Neural cell (in vitro differentiated cells): ENCODE measurements at regions not wholly inside any gene's neighbourhood (a gene's known extent, or its start where the extent isn't known, plus 50 kb on each side); places are given as distances from the start of the nearest gene placed in this dataset.

Experiments used
- H2AFZ ChIP-seq: fragments of 200-600, 300-800 bp; sonication (generic), shearing (Covaris generic); 2 replicates; pipeline ENCODE4 v1.6.0; 2014; ENCODE audit warnings: low read depth, mild to moderate bottlenecking, antibody characterized with exemption, low read length, moderate library complexity
- H3F3A ChIP-seq: fragments of 200-600 bp; shearing (Covaris generic); 2 replicates; pipeline ENCODE4 v1.6.1; 2016; ENCODE audit warnings: mild to moderate bottlenecking, moderate library complexity, mixed read lengths, antibody characterized with exemption, low read length; ENCODE audit not compliant: insufficient read depth, poor library complexity, severe bottlenecking
- H3K27ac ChIP-seq: fragments of 200-600, 300-800 bp; sonication (generic), shearing (Covaris generic); 2 replicates; pipeline ENCODE4 v1.5.1; 2014; ENCODE audit warnings: mild to moderate bottlenecking, low read length, moderate library complexity
- H3K27me3 ChIP-seq: fragments of 300-800, 200-600 bp; sonication (generic), shearing (Covaris generic); 2 replicates; pipeline ENCODE4 v1.6.0; 2014; ENCODE audit warnings: mild to moderate bottlenecking, low read depth, low read length, moderate library complexity; ENCODE audit not compliant: insufficient read depth
- H3K36me3 ChIP-seq: fragments of 300-800, 200-600 bp; sonication (generic), shearing (Covaris generic); 2 replicates; pipeline ENCODE4 v1.5.1; 2014; ENCODE audit warnings: mild to moderate bottlenecking, antibody characterized with exemption, low read length, moderate library complexity; ENCODE audit not compliant: insufficient read depth
- H3K4me2 ChIP-seq: fragments of 300-800, 200-600 bp; sonication (generic), shearing (Covaris generic); 2 replicates; pipeline ENCODE4 v1.6.0; 2014; ENCODE audit warnings: mild to moderate bottlenecking, low read length
- H3K4me3 ChIP-seq: fragments of 300-800, 200-600 bp; sonication (generic), shearing (Covaris generic); 2 replicates; pipeline ENCODE4 v1.5.1; 2014; ENCODE audit warnings: mild to moderate bottlenecking, low read length, moderate library complexity
- H3K79me2 ChIP-seq: fragments of 200-600 bp; shearing (Covaris generic); replicated peaks from 2 replicates; pipeline ENCODE4 v1.6.0; 2014; ENCODE audit warnings: mild to moderate bottlenecking, low read length, moderate library complexity; ENCODE audit not compliant: insufficient read depth
- H3K9ac ChIP-seq: fragments of 300-800, 200-600 bp; sonication (generic), shearing (Covaris generic); 2 replicates; pipeline ENCODE4 v1.6.1; 2016; ENCODE audit warnings: mild to moderate bottlenecking, low read length, mixed read lengths
- H3K9me2 ChIP-seq: fragments of 200-600 bp; shearing (Covaris generic); 2 replicates; pipeline ENCODE4 v1.6.1; 2016; ENCODE audit warnings: mild to moderate bottlenecking, low read length, mixed read lengths; ENCODE audit not compliant: insufficient read depth
- H3K9me3 ChIP-seq: fragments of 200-600, 300-800 bp; sonication (generic), shearing (Covaris generic); 2 replicates; pipeline ENCODE4 v1.6.1; 2016; ENCODE audit warnings: mild to moderate bottlenecking, mixed run types, low read length, moderate library complexity, mixed read lengths
- H4K20me1 ChIP-seq: fragments of 200-600 bp; shearing (Covaris generic); 2 replicates; pipeline ENCODE4 v1.6.1; 2016; ENCODE audit warnings: mild to moderate bottlenecking, mixed run types; ENCODE audit not compliant: insufficient read depth
- CTCF ChIP-seq: fragments of 450-650 bp; IDR thresholded peaks from 2 replicates; pipeline ENCODE4 v1.5.1; 2014; ENCODE audit warnings: antibody characterized with exemption, mild to moderate bottlenecking, moderate library complexity; ENCODE audit not compliant: poor library complexity, severe bottlenecking
- EP300 ChIP-seq: fragments of 450-650 bp; conservative IDR thresholded peaks from 2 replicates; pipeline ENCODE4 v1.6.1; 2014; ENCODE audit warnings: antibody characterized with exemption, mild to moderate bottlenecking, moderate library complexity; ENCODE audit not compliant: poor library complexity, severe bottlenecking
- EZH2 ChIP-seq: fragments of 200-600, 300-800 bp; shearing (Covaris generic), sonication (generic); IDR thresholded peaks from 2 replicates; pipeline ENCODE4 v1.6.1; 2014; ENCODE audit warnings: antibody characterized with exemption, low read length, borderline replicate concordance, mild to moderate bottlenecking; ENCODE audit not compliant: insufficient read depth, poor library complexity, severe bottlenecking
- MXI1 ChIP-seq: fragments of 450-650 bp; conservative IDR thresholded peaks from 2 replicates; pipeline ENCODE4 v1.6.1; 2014; ENCODE audit warnings: antibody characterized with exemption, mild to moderate bottlenecking; ENCODE audit not compliant: poor library complexity, severe bottlenecking
- POLR2AphosphoS5 ChIP-seq: IDR thresholded peaks from 2 replicates; pipeline ENCODE4 v1.6.1; 2012
- RAD21 ChIP-seq: fragments of 450-650 bp; conservative IDR thresholded peaks from 2 replicates; pipeline ENCODE4 v1.6.1; 2014; ENCODE audit warnings: antibody characterized with exemption, mild to moderate bottlenecking, moderate library complexity
- REST ChIP-seq: IDR thresholded peaks from 2 replicates; pipeline ENCODE4 v1.6.1; 2012; ENCODE audit warnings: borderline replicate concordance
- SMC3 ChIP-seq: fragments of 450-650 bp; conservative IDR thresholded peaks from 2 replicates; pipeline ENCODE4 v1.6.1; 2014; ENCODE audit warnings: antibody characterized with exemption, mild to moderate bottlenecking, moderate library complexity; ENCODE audit not compliant: poor library complexity
- TAF1 ChIP-seq: IDR thresholded peaks from 2 replicates; pipeline ENCODE4 v1.6.1; 2012; ENCODE audit warnings: low read depth

GRCh38 chr5:81907012-81907635 is 64.7 kb upstream of the ATG10 start:
- Histone ChIP-seq H3K9me2 (no peaks in the 10 kb centered on the region), H3K36me3 (no peaks in the 10 kb centered on the region), H2AFZ (no peak overlapping the region), H3K9me3 (no peaks in the 10 kb centered on the region), H3K4me3 (no peak overlapping the region), H3K9ac (no peak overlapping the region), H3K27ac (no peak overlapping the region), H4K20me1 (no peaks in the 10 kb centered on the region), H3F3A (no peaks in the 10 kb centered on the region), H3K27me3 (no peaks in the 10 kb centered on the region), H3K79me2 (no peaks in the 10 kb centered on the region), H3K4me2 (no peak overlapping the region)
- TF ChIP-seq EZH2 (no peak), REST (no peak), RAD21 (no peak), POLR2AphosphoS5 (no peak), EP300 (no peak), TAF1 (no peak), CTCF (no peak), MXI1 (no peak), SMC3 (no peak)

GRCh38 chr5:81906086-81906485 is 65.7 kb upstream of the ATG10 start:
- Histone ChIP-seq H3K27ac (no peak overlapping the region), H3K9ac (no peak overlapping the region), H3K9me2 (no peaks in the 10 kb centered on the region), H3K36me3 (no peaks in the 10 kb centered on the region), H3K4me3 (no peak overlapping the region), H3K79me2 (no peaks in the 10 kb centered on the region), H3F3A (no peaks in the 10 kb centered on the region), H3K9me3 (no peaks in the 10 kb centered on the region), H4K20me1 (no peaks in the 10 kb centered on the region), H2AFZ (no peak overlapping the region), H3K4me2 (no peak overlapping the region), H3K27me3 (no peaks in the 10 kb centered on the region)
- TF ChIP-seq CTCF: no peak
- TF ChIP-seq POLR2AphosphoS5: no peak
- no peak for TF ChIP-seq RAD21
- TF ChIP-seq TAF1: no peak
- no peak for TF ChIP-seq EZH2
- TF ChIP-seq SMC3: no peak
- no peak for TF ChIP-seq MXI1
- no peak for TF ChIP-seq EP300
- TF ChIP-seq REST: no peak
